CD14-positive monocyte (primary cell): ENCODE measurements at regions not wholly inside any gene's neighbourhood (a gene's known extent, or its start where the extent isn't known, plus 50 kb on each side); places are given as distances from the start of the nearest gene placed in this dataset.

Experiments
- DNase-seq, 3 donors: peaks; one replicate each; pipeline ENCODE4 v3.0.0-alpha.2; 2011 to 2022
- H2AFZ ChIP-seq: 2 replicates; pipeline ENCODE4 v1.6.0; 2012; ENCODE audit warnings: mild to moderate bottlenecking, low read depth, low read length, inconsistent platforms; ENCODE audit not compliant: insufficient read depth, poor library complexity, severe bottlenecking
- H3K27ac ChIP-seq, 2 donors: 1 replicate in 1 of 2; 2 replicates in 1 of 2; pipeline ENCODE4 v1.5.1; 2012 to 2013; ENCODE audit warnings: low read length in 2 of 2, control low read depth in 1 of 2, inconsistent platforms in 1 of 2, low read depth in 1 of 2, mild to moderate bottlenecking in 1 of 2
- H3K27me3 ChIP-seq, 2 donors: one replicate each; pipeline versions ENCODE4 v1.6.0 to v1.6.1; 2011 to 2013; ENCODE audit warnings: low read length in 2 of 2; ENCODE audit not compliant: control insufficient read depth in 2 of 2, insufficient read depth in 2 of 2
- H3K36me3 ChIP-seq, 2 donors: replicated peaks in 1 of 2; 1 replicate in 1 of 2; 2 replicates in 1 of 2; pipeline versions ENCODE4 v1.5.1 to v1.6.1; 2012 to 2013; ENCODE audit warnings: low read length in 2 of 2, control low read depth in 1 of 2, inconsistent platforms in 1 of 2, mild to moderate bottlenecking in 1 of 2; ENCODE audit not compliant: insufficient read depth in 2 of 2, control insufficient read depth in 1 of 2
- H3K4me1 ChIP-seq, 2 donors: 1 replicate in 1 of 2; 2 replicates in 1 of 2; pipeline versions ENCODE4 v1.5.1 to v1.6.1; 2012 to 2013; ENCODE audit warnings: low read length in 2 of 2, control low read depth in 1 of 2, inconsistent platforms in 1 of 2, mild to moderate bottlenecking in 1 of 2, moderate library complexity in 1 of 2; ENCODE audit not compliant: insufficient read depth in 2 of 2, control insufficient read depth in 1 of 2
- H3K4me2 ChIP-seq: replicated peaks from 2 replicates; pipeline ENCODE3; 2012; ENCODE audit warnings: low read length, moderate library complexity, mild to moderate bottlenecking; ENCODE audit not compliant: poor library complexity, severe bottlenecking; ENCODE audit errors: extremely low read depth
- H3K4me3 ChIP-seq, 3 experiments: fragments of 200-600 bp in 1 of 3; sonication (generic) in 1 of 3; replicated peaks in 1 of 3; 1 replicate in 2 of 3; 2 replicates in 1 of 3; pipeline ENCODE4 v1.5.1; 2011 to 2013; ENCODE audit warnings: low read length in 3 of 3, mild to moderate bottlenecking in 3 of 3, control low read depth in 2 of 3, low read depth in 2 of 3, inconsistent platforms in 1 of 3, moderate library complexity in 1 of 3
- H3K79me2 ChIP-seq: 2 replicates; pipeline ENCODE4 v1.6.0; 2012; ENCODE audit warnings: mild to moderate bottlenecking, control low read depth, inconsistent platforms, low read length, moderate library complexity; ENCODE audit not compliant: insufficient read depth
- H3K9ac ChIP-seq: 2 replicates; pipeline ENCODE4 v1.6.0; 2017; ENCODE audit warnings: low read length, mild to moderate bottlenecking; ENCODE audit not compliant: insufficient read depth, poor library complexity, severe bottlenecking
- H3K9me3 ChIP-seq, 2 donors: replicated peaks in 1 of 2; 1 replicate in 1 of 2; 2 replicates in 1 of 2; pipeline versions ENCODE4 v1.5.1 to v1.6.1; 2012 to 2013; ENCODE audit warnings: low read length in 2 of 2, control low read depth in 1 of 2; ENCODE audit not compliant: control insufficient read depth in 1 of 2, insufficient read depth in 1 of 2
- H4K20me1 ChIP-seq: 2 replicates; pipeline ENCODE4 v1.6.0; 2012; ENCODE audit warnings: mild to moderate bottlenecking, low read length, control low read depth, moderate library complexity; ENCODE audit not compliant: insufficient read depth
- H3K27ac Mint-ChIP-seq, 7 donors: one replicate each; pipeline ENCODE4 v1.8.0; 2020; ENCODE audit warnings: mild to moderate bottlenecking in 7 of 7, mixed read lengths in 7 of 7, moderate library complexity in 6 of 7, inconsistent platforms in 2 of 7
- H3K27me3 Mint-ChIP-seq, 3 donors: one replicate each; pipeline ENCODE4 v1.8.0; 2021 to 2022; ENCODE audit warnings: low read depth in 3 of 3, mild to moderate bottlenecking in 3 of 3, mixed read lengths in 3 of 3, moderate library complexity in 3 of 3, inconsistent platforms in 1 of 3
- H3K36me3 Mint-ChIP-seq, 2 donors: one replicate each; pipeline ENCODE4 v1.8.0; 2020; ENCODE audit warnings: mixed read lengths in 2 of 2, inconsistent platforms in 1 of 2, mild to moderate bottlenecking in 1 of 2
- H3K4me1 Mint-ChIP-seq: one replicate; pipeline ENCODE4 v1.8.0; 2020; ENCODE audit warnings: mild to moderate bottlenecking, mixed read lengths
- H3K4me3 Mint-ChIP-seq, 2 donors: one replicate each; pipeline ENCODE4 v1.8.0; 2020; ENCODE audit warnings: mild to moderate bottlenecking in 2 of 2, mixed read lengths in 2 of 2, moderate library complexity in 1 of 2
- H3K9me3 Mint-ChIP-seq, 7 donors: one replicate each; pipeline ENCODE4 v1.8.0; 2020 to 2022; ENCODE audit warnings: mixed read lengths in 7 of 7, mild to moderate bottlenecking in 6 of 7, moderate library complexity in 6 of 7, inconsistent platforms in 2 of 7
- CTCF ChIP-seq: fragments of 200-600 bp; IDR thresholded peaks from one replicate; pipeline ENCODE4 v1.8.0; 2022; ENCODE audit warnings: antibody characterized with exemption, mild to moderate bottlenecking
- WGBS: methylation state at CpG from one replicate; pipeline ENCODE4 v1.1.5; 2013; ENCODE audit warnings: missing lambda C conversion rate; ENCODE audit not compliant: insufficient coverage; 5-methylcytosine and 5-hydroxymethylcytosine counted together
- intact Hi-C, 2 donors: fragments of 100-400 bp; cut with micrococcal nuclease; formaldehyde crosslinking; loops; one replicate each; pipeline versions ENCODE4 v1.15.0 to v1.15.1; 2023

GRCh38 chr13:60214213-60215055 lies 50.7 kb upstream of the DIAPH3 start:
- Histone ChIP-seq H3K79me2 (no peaks in the 10 kb centered on the region), H3K36me3 (no peaks in the 10 kb centered on the region), H3K4me2 (no peak overlapping the region), H2AFZ (no peak overlapping the region), H3K27ac (no peak overlapping the region), H3K9ac (no peak overlapping the region), H3K27me3 (no peaks in the 10 kb centered on the region), H3K9me3 (no peaks in the 10 kb centered on the region), H4K20me1 (no peaks in the 10 kb centered on the region), H3K4me1 (no peaks in the 10 kb centered on the region), H3K4me3 (no peak overlapping the region)
- H3K4me3 Mint-ChIP-seq = no peak overlapping the region
- no peak for DNase-seq
- intact Hi-C loops = no loop called here
- no peak for TF ChIP-seq CTCF
- H3K27ac Mint-ChIP-seq = no peak overlapping the region
- WGBS = 85% methylated on average over 2 of the region's 6 CpGs
- peaks cover 0 to 7% (median 0%) of the 10 kb centered on the region in 3 donors for H3K27me3 Mint-ChIP-seq
- H3K4me1 Mint-ChIP-seq = no peaks in the 10 kb centered on the region
- peaks cover 0 to 3% (median 0%) of the 10 kb centered on the region in 7 donors for H3K9me3 Mint-ChIP-seq
- H3K36me3 Mint-ChIP-seq = no peaks in the 10 kb centered on the region

- no peaks in the 10 kb centered on the region for H3K79me2 ChIP-seq
- no peak overlapping the region for H3K4me3 Mint-ChIP-seq
- H3K27me3 ChIP-seq = no peaks in the 10 kb centered on the region
- intact Hi-C loops = no loop called here
- H3K36me3 Mint-ChIP-seq = no peaks in the 10 kb centered on the region
- TF ChIP-seq CTCF = no peak
- H3K9me3 ChIP-seq = no peaks in the 10 kb centered on the region
- DNase-seq = no peak
- H3K27ac ChIP-seq = no peak overlapping the region
- H3K27me3 Mint-ChIP-seq = peaks cover 0 to 7% (median 0%) of the 10 kb centered on the region in 3 donors
- H3K9me3 Mint-ChIP-seq = peaks cover 0 to 3% (median 0%) of the 10 kb centered on the region in 7 donors
- H3K4me1 ChIP-seq = no peaks in the 10 kb centered on the region
- H3K4me2 ChIP-seq = no peak overlapping the region
- no peak overlapping the region for H2AFZ ChIP-seq
- no peak overlapping the region for H3K27ac Mint-ChIP-seq
- no peaks in the 10 kb centered on the region for H4K20me1 ChIP-seq
- no peaks in the 10 kb centered on the region for H3K4me1 Mint-ChIP-seq
- no peak overlapping the region for H3K4me3 ChIP-seq
- no CpG with 5 or more reads among the region's 1 CpG for WGBS
- H3K36me3 ChIP-seq = no peaks in the 10 kb centered on the region
- H3K9ac ChIP-seq = no peak overlapping the region
These were observed 56.3 kb upstream of the DIAPH3 start for GRCh38 chr13:60220072-60220471.
